Fibroblast of skin of back (primary cell): ENCODE measurements at regions not wholly inside any gene's neighbourhood (a gene's known extent, or its start where the extent isn't known, plus 50 kb on each side); places are given as distances from the start of the nearest gene placed in this dataset.

Experiments
- DNase-seq: peaks from one replicate; pipeline ENCODE4 v3.0.0-alpha.2; 2013

DNA sequence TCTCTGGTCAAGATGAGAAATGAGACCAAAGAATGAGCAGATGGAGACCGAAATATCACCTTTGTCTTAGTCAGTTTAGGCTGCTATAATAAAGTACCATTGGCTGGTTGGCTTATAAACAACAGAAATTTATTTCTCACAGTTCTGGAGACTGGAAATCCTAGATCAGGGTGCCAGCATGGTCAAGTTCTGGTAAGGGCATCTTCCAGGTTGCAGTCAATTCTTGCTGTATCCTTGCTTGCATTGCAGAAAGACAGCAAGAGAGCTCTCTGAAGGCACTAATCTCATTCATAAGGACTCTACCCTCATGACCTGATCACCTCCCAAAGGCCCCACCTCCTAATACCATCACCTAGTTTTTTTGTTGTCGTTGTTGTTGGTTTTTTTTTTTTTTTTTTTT is 52.7 kb upstream of the MKLN1 start:
- no peak for DNase-seq

DNA sequence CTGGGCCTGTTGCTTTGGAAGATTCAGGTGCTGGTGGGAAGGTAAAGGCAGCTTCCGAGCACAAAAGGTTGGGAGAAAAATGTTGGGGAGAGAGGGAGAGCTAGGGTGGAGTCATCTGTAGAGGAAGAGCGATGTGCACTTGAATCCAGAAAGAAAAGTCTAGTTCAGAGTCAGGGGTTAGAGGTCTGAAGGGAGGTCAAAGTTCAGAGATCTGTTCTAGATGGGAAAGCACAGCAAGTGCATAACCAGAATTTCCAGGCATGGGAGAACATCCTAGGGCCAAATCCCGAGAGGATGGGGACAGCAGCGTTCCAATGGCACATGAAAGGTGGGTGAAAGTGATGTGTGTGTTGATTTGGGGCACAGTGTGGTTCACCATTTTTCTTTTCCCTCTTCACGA is 51.5 kb upstream of the MKLN1 start:
- no peak for DNase-seq

DNA sequence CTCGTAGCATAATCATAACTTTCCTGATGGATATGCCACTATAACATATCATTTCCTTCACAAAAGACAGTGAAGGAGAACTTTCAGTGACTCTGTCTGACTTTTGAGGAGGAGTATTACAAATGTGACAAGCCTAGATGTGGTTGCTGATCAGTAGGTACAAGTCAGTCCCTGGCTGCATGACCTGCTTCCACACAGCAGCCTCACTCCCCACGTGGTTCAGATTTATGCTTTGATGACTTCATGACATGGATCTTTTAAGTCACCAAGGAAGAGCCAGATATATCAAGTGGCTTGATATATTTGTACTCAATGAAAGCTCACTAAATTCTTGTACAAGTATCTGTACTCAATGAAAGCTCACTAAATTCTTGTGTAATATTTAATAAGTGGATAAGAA is 50.9 kb upstream of the MKLN1 start:
- no peak for DNase-seq
